Nephron progenitor cell (in vitro differentiated cells): ENCODE measurements at regions not wholly inside any gene's neighbourhood (a gene's known extent, or its start where the extent isn't known, plus 50 kb on each side); places are given as distances from the start of the nearest gene placed in this dataset.

ENCODE experiments used
- DNase-seq: peaks from one replicate; pipeline ENCODE4 v3.0.0; 2021
- H3K27ac Mint-ChIP-seq: 2 replicates; pipeline ENCODE4 v1.8.0; 2021; ENCODE audit warnings: mild to moderate bottlenecking, moderate library complexity, mixed read lengths
- H3K27me3 Mint-ChIP-seq: 2 replicates; pipeline ENCODE4 v1.8.0; 2021; ENCODE audit warnings: mild to moderate bottlenecking, low read depth, mixed read lengths; ENCODE audit not compliant: poor library complexity
- H3K36me3 Mint-ChIP-seq: 2 replicates; pipeline ENCODE4 v1.8.0; 2021; ENCODE audit warnings: low read depth, mixed read lengths
- H3K4me1 Mint-ChIP-seq: 2 replicates; pipeline ENCODE4 v1.8.0; 2021; ENCODE audit warnings: mixed read lengths
- H3K4me3 Mint-ChIP-seq: 2 replicates; pipeline ENCODE4 v1.8.0; 2021; ENCODE audit warnings: mild to moderate bottlenecking, moderate library complexity, mixed read lengths
- H3K9me3 Mint-ChIP-seq: 2 replicates; pipeline ENCODE4 v1.8.0; 2021; ENCODE audit warnings: mild to moderate bottlenecking, moderate library complexity, mixed read lengths
- CTCF ChIP-seq: fragments of 200-600 bp; sonication (generic); IDR thresholded peaks from 2 replicates; pipeline ENCODE4 v1.5.0; 2021; ENCODE audit warnings: antibody characterized with exemption

- peaks cover 23% of the 10 kb centered on the region for H3K9me3 Mint-ChIP-seq
- no peaks in the 10 kb centered on the region for H3K36me3 Mint-ChIP-seq
Measured at GRCh38 chr10:130994191-130994590, 317.3 kb downstream of the TCERG1L start.

DNA sequence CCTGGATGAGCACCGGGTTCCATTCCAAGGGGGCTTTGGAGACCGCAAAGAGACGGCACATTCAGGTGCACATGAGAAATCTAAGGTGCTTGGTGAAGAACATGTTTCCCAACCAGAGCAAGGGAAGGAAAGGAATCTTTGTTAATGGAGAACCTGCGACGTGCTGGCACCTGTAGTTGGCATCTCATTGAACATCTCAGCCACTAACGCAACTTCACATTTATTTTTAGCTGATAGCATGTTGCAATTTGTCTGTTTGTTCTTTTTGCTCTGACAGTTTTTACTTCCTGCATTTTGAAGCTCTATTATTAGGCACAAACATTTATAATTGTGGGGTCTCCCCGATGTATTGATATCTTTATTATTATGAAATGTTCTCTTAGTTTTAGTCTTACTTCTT, 316.7 kb downstream of the TCERG1L start:
- peaks cover 23% of the 10 kb centered on the region for H3K9me3 Mint-ChIP-seq
- TF ChIP-seq CTCF = no peak
- H3K27ac Mint-ChIP-seq = no peak overlapping the region
- no peak for DNase-seq
- H3K4me3 Mint-ChIP-seq = no peak overlapping the region
- H3K36me3 Mint-ChIP-seq = no peaks in the 10 kb centered on the region
- peaks cover 24% of the 10 kb centered on the region for H3K27me3 Mint-ChIP-seq
- H3K4me1 Mint-ChIP-seq = peaks cover 4% of the 10 kb centered on the region

More at GRCh38 chr10:130994191-130994590, 317.3 kb downstream of the TCERG1L start:
- peaks cover 4% of the 10 kb centered on the region for H3K4me1 Mint-ChIP-seq
- H3K27ac Mint-ChIP-seq = no peak overlapping the region
- H3K27me3 Mint-ChIP-seq = peaks cover 24% of the 10 kb centered on the region
- no peak for TF ChIP-seq CTCF
- no peak for DNase-seq
- no peak overlapping the region for H3K4me3 Mint-ChIP-seq

DNA sequence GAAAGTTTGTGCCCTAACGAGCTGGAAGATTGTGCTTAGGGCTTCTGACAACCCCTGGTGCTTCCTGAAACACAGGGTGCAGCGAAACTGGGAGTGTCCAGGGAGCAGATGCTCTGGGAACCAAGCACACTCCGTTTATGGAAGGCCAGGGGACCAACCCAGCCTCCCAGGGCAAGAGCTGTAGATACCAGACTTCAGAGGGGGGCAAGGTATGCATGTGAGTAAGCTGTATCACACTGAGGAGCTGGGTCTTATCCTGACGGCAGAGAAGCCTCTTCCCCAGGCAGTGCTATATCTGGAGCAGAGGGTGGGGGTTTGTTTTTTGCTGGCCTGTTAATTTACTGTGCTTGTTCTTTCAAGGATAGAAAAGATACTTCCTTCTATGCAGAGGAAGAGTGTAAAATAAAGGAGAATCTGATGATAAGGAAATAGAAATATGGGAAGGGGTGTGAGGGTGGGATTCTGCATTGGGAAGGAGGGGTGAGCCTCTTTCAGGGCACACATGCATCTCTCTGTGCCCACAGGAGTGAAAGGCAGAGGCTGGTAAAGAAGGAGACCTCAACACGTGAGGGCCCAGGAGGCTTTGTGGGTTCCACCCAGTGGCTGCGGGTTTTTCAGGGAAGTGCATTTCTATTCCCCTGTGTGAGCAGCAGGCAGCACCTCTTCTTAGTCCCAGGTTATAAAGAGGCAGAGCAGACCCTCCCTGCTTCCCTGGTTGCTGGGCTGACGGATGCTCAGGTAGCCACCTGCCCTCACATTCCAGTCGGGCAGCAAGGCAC, 314.1 kb downstream of the TCERG1L start:
- H3K9me3 Mint-ChIP-seq = peaks cover 23% of the 10 kb centered on the region
- H3K27me3 Mint-ChIP-seq = peaks cover 30% of the 10 kb centered on the region
- H3K4me1 Mint-ChIP-seq = peaks cover 15% of the 10 kb centered on the region
- H3K36me3 Mint-ChIP-seq = no peaks in the 10 kb centered on the region
- TF ChIP-seq CTCF = no peak
- no peak for DNase-seq
- H3K4me3 Mint-ChIP-seq = no peak overlapping the region
- no peak overlapping the region for H3K27ac Mint-ChIP-seq

DNA sequence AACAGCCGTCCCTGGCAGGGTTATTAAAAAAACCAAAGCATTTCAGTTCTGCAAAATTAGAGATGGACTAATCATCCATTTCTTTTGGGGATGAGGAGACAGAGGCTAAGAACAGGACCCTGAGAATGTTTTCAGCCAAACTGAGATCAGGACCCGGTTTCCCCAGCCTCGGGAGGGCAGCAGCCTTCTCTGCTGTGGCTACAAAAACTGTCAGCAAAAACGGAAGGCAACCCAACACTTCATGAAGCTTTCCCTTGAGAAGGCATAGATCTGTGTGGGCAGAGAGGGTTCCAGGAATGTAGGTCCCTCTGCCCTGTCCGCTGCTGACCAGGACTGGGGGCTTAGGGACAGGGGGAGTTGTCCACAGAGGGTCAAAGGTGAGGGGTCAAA, 313.5 kb downstream of the TCERG1L start:
- H3K9me3 Mint-ChIP-seq = peaks cover 23% of the 10 kb centered on the region
- H3K4me1 Mint-ChIP-seq = peaks cover 13% of the 10 kb centered on the region
- peaks cover 27% of the 10 kb centered on the region for H3K27me3 Mint-ChIP-seq
- no peak for DNase-seq
- H3K4me3 Mint-ChIP-seq = no peak overlapping the region
- H3K36me3 Mint-ChIP-seq = no peaks in the 10 kb centered on the region
- H3K27ac Mint-ChIP-seq = no peak overlapping the region
- no peak for TF ChIP-seq CTCF

DNA sequence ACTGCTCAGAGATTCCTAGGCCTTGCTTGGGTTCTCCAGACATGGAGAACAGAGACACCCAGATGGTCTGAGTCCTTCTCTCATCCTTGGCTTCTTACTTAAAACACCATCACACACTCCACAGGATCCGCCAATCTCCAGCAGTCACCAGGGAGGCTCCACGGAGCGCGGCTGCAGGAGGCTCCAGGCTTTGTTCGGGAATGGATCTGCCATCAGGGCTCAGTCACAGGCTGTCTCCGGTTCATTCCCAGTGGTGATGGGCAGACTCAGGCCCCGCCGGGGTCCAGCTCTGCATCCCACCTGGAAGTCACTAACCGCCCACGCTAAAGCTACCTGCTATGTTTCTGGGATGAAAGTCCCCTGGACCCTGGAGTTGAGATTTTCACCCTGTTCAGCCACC, 312.9 kb downstream of the TCERG1L start:
- no peak overlapping the region for H3K4me3 Mint-ChIP-seq
- no peak overlapping the region for H3K27ac Mint-ChIP-seq
- no peak for TF ChIP-seq CTCF
- DNase-seq = no peak
- H3K9me3 Mint-ChIP-seq = peaks cover 23% of the 10 kb centered on the region
- peaks cover 13% of the 10 kb centered on the region for H3K4me1 Mint-ChIP-seq
- no peaks in the 10 kb centered on the region for H3K36me3 Mint-ChIP-seq
- H3K27me3 Mint-ChIP-seq = peaks cover 27% of the 10 kb centered on the region
